Central memory CD8-positive, alpha-beta T cell (primary cell): ENCODE measurements at regions not wholly inside any gene's neighbourhood (a gene's known extent, or its start where the extent isn't known, plus 50 kb on each side); places are given as distances from the start of the nearest gene placed in this dataset.
"Not testable (repeated sequence)": the region's sequence is repeated elsewhere in the genome, so short reads cannot be mapped to it uniquely, and the experiment has no call there.

Source experiments
- ATAC-seq: fragments of 150-1000 bp; cut with Tn5 transposase; replicated peaks from 2 replicates; pipeline ENCODE4 v1.10.0; 2022; ENCODE audit warnings: mild to moderate bottlenecking, moderate FRiP score, moderate number of reproducible peaks; ENCODE audit not compliant: poor library complexity, severe bottlenecking; ENCODE audit errors: extremely low read depth
- DNase-seq, 2 donors: peaks; one replicate each; pipeline ENCODE4 v3.0.0; 2021; ENCODE audit warnings: low spot score in 2 of 2
- H3K27ac Mint-ChIP-seq: one replicate; pipeline ENCODE4 v1.8.0; 2022; ENCODE audit warnings: low read depth, mild to moderate bottlenecking, moderate library complexity, mixed read lengths
- H3K27me3 Mint-ChIP-seq: one replicate; pipeline ENCODE4 v1.8.0; 2022; ENCODE audit warnings: mixed read lengths
- H3K36me3 Mint-ChIP-seq: one replicate; pipeline ENCODE4 v1.8.0; 2022; ENCODE audit warnings: mild to moderate bottlenecking, moderate library complexity, mixed read lengths; ENCODE audit not compliant: insufficient read depth
- H3K4me1 Mint-ChIP-seq: one replicate; pipeline ENCODE4 v1.8.0; 2022; ENCODE audit warnings: mixed read lengths
- H3K4me3 Mint-ChIP-seq: one replicate; pipeline ENCODE4 v1.8.0; 2022; ENCODE audit warnings: mild to moderate bottlenecking, moderate library complexity, mixed read lengths
- H3K9me3 Mint-ChIP-seq: one replicate; pipeline ENCODE4 v1.8.0; 2022; ENCODE audit warnings: mixed read lengths

GRCh38 chr16:80915079-80915450, 91.6 kb downstream of the CMC2 start:
- no peak for DNase-seq
- Mint-ChIP-seq H3K27ac (no peak overlapping the region), H3K4me3 (no peak overlapping the region), H3K9me3 (no peaks in the 10 kb centered on the region), H3K36me3 (peaks cover 2% of the 10 kb centered on the region), H3K27me3 (peaks cover 73% of the 10 kb centered on the region), H3K4me1 (no peaks in the 10 kb centered on the region)
- ATAC-seq, result no peak

DNA sequence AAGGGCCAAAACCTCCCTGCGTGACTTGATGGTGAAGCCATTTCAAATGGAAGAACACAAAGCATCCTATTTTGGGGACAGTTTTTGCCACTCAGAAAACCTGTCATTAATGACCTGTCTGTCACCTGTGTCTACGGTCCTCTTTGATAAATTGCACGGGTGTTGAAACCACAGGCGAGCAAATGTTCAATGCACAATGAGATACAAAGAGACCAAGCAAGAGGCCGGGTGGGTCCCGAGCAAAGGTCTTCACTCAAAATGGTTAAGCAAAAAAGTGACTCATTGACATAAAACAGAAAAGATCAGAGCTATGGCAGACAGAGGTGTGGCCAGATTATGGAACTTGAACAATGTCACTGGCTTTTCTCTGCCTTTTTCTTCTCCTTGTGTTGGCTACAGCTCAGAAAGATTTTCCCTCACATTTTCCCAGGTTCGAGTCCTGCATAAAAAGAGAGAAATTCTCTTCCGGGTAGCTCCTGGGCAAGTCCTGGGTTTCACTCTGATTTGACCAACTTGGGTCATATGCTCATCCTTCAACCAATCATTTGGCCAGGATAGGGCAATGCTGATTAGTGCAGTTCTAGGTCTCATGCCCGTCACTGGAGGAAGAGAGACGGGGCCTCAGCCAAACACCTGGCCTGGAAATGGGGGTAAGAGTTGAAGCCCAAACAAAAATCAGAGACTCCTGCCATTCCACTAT, 92.2 kb downstream of the CMC2 start:
- H3K36me3 Mint-ChIP-seq, result peaks cover 2% of the 10 kb centered on the region
- H3K27ac Mint-ChIP-seq, result no peak overlapping the region
- DNase-seq, result no peak
- H3K9me3 Mint-ChIP-seq, result no peaks in the 10 kb centered on the region
- H3K27me3 Mint-ChIP-seq, result peaks cover 73% of the 10 kb centered on the region
- no peaks in the 10 kb centered on the region for H3K4me1 Mint-ChIP-seq
- H3K4me3 Mint-ChIP-seq, result no peak overlapping the region
- no peak for ATAC-seq

- Mint-ChIP-seq H3K9me3 (no peaks in the 10 kb centered on the region), H3K36me3 (peaks cover 2% of the 10 kb centered on the region), H3K4me3 (no peak overlapping the region), H3K27ac (no peak overlapping the region), H3K27me3 (peaks cover 70% of the 10 kb centered on the region), H3K4me1 (no peaks in the 10 kb centered on the region)
- DNase-seq (no peak), ATAC-seq (no peak)
Observed at GRCh38 chr16:80913397-80913796, 93.3 kb downstream of the CMC2 start.

DNA sequence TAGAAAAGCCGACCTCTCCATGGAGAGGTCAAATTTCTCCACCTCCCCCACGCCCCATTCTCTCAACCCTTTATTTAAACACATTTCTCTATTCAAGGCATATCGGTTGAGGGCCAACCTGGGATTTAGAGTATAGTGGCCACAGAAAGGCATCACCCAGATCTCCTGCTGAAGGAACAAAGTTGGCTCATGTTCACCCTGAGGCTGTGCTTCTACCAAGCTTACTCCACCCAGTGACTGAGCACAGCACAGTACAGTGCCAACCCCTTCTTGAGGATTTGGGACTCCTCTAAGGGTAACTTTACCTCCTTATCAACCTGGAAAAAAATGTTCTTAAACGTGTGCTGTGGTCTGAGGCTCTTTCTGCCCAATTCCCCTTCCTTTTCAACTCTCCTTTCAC, 94.0 kb downstream of the CMC2 start:
- Mint-ChIP-seq H3K4me1 (no peaks in the 10 kb centered on the region), H3K27me3 (peaks cover 63% of the 10 kb centered on the region), H3K4me3 (no peak overlapping the region), H3K9me3 (no peaks in the 10 kb centered on the region), H3K36me3 (peaks cover 2% of the 10 kb centered on the region), H3K27ac (no peak overlapping the region)
- ATAC-seq, result no peak
- DNase-seq, result no peak

DNA sequence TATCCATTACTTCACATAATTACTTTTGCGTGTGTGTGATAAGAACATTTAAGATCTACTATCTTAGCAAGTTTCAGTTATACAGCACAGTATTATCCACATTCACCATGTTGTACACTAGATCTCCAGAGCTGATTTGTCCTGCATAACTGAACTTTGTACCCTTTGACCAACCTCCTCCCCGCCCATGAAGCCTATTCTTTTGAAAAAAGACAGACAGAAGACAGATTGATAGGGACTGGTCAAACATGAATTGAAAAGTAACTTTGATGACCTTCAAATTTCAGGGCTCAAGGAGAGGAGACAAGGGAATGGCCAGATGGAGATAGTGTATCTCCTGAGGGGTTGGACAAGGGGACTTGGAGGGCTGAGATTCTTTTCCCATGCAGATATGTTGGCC, 96.3 kb downstream of the CMC2 start:
- DNase-seq (no peak), ATAC-seq (no peak)
- Mint-ChIP-seq H3K27ac (peak overlapping the region; percentile 60), H3K4me1 (no peaks in the 10 kb centered on the region), H3K9me3 (no peaks in the 10 kb centered on the region), H3K4me3 (no peak overlapping the region), H3K27me3 (peaks cover 56% of the 10 kb centered on the region), H3K36me3 (peaks cover 2% of the 10 kb centered on the region)

- Mint-ChIP-seq H3K27me3 (peaks cover 49% of the 10 kb centered on the region), H3K36me3 (no peaks in the 10 kb centered on the region), H3K9me3 (no peaks in the 10 kb centered on the region), H3K27ac (no peak overlapping the region), H3K4me3 (no peak overlapping the region), H3K4me1 (no peaks in the 10 kb centered on the region)
- no peak for ATAC-seq
- DNase-seq, result no peak
Observed at GRCh38 chr16:80909720-80910119, 97.0 kb downstream of the CMC2 start.

DNA sequence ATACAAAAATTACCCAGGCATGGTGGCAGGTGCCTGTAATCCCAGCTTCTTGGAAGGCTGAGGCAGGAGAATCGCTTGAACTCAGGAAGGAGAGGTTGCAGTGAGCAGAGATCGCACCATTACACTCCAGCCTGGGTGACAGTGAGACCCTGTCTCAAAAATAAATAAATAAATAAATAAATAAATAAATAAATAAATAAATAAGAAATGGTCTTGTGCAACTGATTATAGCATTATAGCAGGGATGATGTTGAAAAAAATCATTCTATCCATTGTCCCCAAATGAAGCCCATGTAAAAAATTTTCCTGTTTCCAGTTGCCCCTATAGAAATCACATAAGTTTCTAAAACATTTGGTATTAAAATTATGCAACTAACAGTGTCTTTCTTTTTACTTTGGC, 100.5 kb downstream of the CMC2 start:
- DNase-seq, H3K9me3 Mint-ChIP-seq, ATAC-seq, H3K36me3 Mint-ChIP-seq, H3K27ac Mint-ChIP-seq, H3K4me3 Mint-ChIP-seq, H3K4me1 Mint-ChIP-seq: not testable (repeated sequence)
- peaks cover 29% of the 10 kb centered on the region for H3K27me3 Mint-ChIP-seq

DNA sequence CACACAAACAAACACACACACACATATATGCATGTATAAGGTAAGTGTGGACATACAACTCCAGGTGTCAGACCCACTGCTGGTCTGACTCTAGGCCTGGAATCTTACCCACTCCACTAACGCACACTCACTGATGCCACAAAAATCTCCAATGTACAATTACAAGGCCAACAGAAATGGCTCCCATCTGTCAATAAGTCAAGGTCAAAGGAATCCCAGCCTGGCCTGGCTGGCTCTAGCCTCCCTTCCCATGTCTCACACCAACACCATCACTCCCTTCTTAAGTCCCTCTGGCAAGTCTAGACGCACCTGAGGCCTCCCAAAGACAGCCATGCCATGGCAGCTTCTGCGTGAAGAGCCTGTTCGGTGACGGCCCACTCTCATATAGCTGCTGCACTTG, 99.2 kb upstream of the CDYL2 start:
- Mint-ChIP-seq H3K27me3 (peaks cover 20% of the 10 kb centered on the region), H3K4me3 (no peak overlapping the region), H3K9me3 (no peaks in the 10 kb centered on the region), H3K4me1 (no peaks in the 10 kb centered on the region), H3K27ac (no peak overlapping the region), H3K36me3 (no peaks in the 10 kb centered on the region)
- ATAC-seq (no peak), DNase-seq (no peak)

GRCh38 chr16:80902306-80903110, 98.1 kb upstream of the CDYL2 start:
- H3K4me1 Mint-ChIP-seq, result no peaks in the 10 kb centered on the region
- DNase-seq, result no peak
- H3K27ac Mint-ChIP-seq, result no peak overlapping the region
- peaks cover 20% of the 10 kb centered on the region for H3K27me3 Mint-ChIP-seq
- no peak overlapping the region for H3K4me3 Mint-ChIP-seq
- no peaks in the 10 kb centered on the region for H3K9me3 Mint-ChIP-seq
- ATAC-seq, result no peak
- H3K36me3 Mint-ChIP-seq, result peaks cover under 1% of the 10 kb centered on the region

DNA sequence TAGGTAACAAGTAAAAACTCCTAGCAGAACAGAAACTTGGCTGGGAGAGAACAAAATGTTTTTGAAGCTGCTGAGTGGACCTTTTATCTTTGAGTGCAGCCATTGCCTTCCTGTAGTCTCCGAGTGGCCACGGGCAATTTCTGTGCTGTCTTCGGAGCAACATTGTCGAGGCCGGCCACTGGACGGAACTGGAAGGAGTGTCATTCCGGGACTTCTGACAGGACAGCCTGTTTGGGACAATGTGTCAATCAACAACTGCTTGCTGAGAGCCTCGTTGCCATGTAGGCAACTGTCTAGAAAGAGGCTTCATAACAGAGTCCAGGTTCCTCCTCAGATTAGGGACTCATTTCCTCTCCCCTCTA, 96.2 kb upstream of the CDYL2 start:
- ATAC-seq (no peak), DNase-seq (no peak)
- Mint-ChIP-seq H3K36me3 (peaks cover 1% of the 10 kb centered on the region), H3K4me1 (no peaks in the 10 kb centered on the region), H3K4me3 (no peak overlapping the region), H3K27me3 (peaks cover 21% of the 10 kb centered on the region), H3K27ac (no peak overlapping the region), H3K9me3 (no peaks in the 10 kb centered on the region)

- Mint-ChIP-seq H3K27ac (no peak overlapping the region), H3K4me3 (no peak overlapping the region), H3K4me1 (no peaks in the 10 kb centered on the region), H3K27me3 (peaks cover 27% of the 10 kb centered on the region), H3K9me3 (no peaks in the 10 kb centered on the region), H3K36me3 (peaks cover 1% of the 10 kb centered on the region)
- ATAC-seq (no peak), DNase-seq (no peak)
Observed at GRCh38 chr16:80899809-80900592, 95.6 kb upstream of the CDYL2 start.

DNA sequence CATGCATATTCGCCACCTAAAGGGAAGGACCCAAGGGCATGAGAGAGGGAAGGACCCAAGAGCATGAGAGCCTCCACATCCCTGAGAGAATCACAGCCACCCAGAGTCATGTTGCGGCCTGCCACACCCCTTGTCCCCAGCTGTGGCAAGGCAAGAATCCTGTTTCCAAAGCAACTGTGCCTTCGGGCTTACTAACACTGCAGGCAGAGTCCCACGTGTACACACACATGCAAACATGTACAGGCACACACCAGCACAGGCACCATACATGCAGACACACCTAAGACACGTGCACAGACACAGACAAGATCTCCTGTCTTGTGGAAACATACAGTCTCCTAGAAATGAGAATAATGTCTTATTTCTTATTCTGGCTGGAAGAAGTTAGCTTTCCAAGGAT, 92.4 kb upstream of the CDYL2 start:
- no peak for ATAC-seq
- no peak overlapping the region for H3K4me3 Mint-ChIP-seq
- no peak for DNase-seq
- H3K36me3 Mint-ChIP-seq, result peaks cover 1% of the 10 kb centered on the region
- H3K27ac Mint-ChIP-seq, result no peak overlapping the region
- no peaks in the 10 kb centered on the region for H3K4me1 Mint-ChIP-seq
- H3K9me3 Mint-ChIP-seq, result no peaks in the 10 kb centered on the region
- peaks cover 34% of the 10 kb centered on the region for H3K27me3 Mint-ChIP-seq

- no peak for ATAC-seq
- no peak for DNase-seq
- H3K27me3 Mint-ChIP-seq, result peaks cover 33% of the 10 kb centered on the region
- no peaks in the 10 kb centered on the region for H3K4me1 Mint-ChIP-seq
- H3K4me3 Mint-ChIP-seq, result no peak overlapping the region
- no peaks in the 10 kb centered on the region for H3K9me3 Mint-ChIP-seq
- H3K27ac Mint-ChIP-seq, result no peak overlapping the region
- H3K36me3 Mint-ChIP-seq, result peaks cover 1% of the 10 kb centered on the region
Observed at GRCh38 chr16:80894091-80894490, 89.7 kb upstream of the CDYL2 start.
